Heart left ventricle (tissue), 16 donors: ENCODE measurements at regions not wholly inside any gene's neighbourhood (a gene's known extent, or its start where the extent isn't known, plus 50 kb on each side); places are given as distances from the start of the nearest gene placed in this dataset.

ENCODE experiments used
- ATAC-seq, 4 donors: fragments of 200-7000 bp; cut with Tn5 transposase; one replicate each; pipeline ENCODE4 v1.9.1; 2020 to 2022; ENCODE audit warnings: moderate library complexity in 4 of 4, mild to moderate bottlenecking in 3 of 4, moderate number of reproducible peaks in 1 of 4
- DNase-seq, 5 donors: peaks; one replicate each; pipeline ENCODE4 v3.0.0-alpha.2; 2020
- H3K27ac ChIP-seq, 12 donors: fragments of 200-600 bp; sonication (generic) in 4 of 12; one replicate each; pipeline versions ENCODE4 v1.5.0 to v1.8.0; 2016 to 2022; ENCODE audit warnings: mild to moderate bottlenecking in 2 of 12
- H3K27me3 ChIP-seq, 9 donors: fragments of 200-600 bp; sonication (generic) in 2 of 9; one replicate each; pipeline versions ENCODE4 v1.5.1 to v1.8.0; 2016 to 2022; ENCODE audit warnings: mild to moderate bottlenecking in 3 of 9
- H3K36me3 ChIP-seq, 9 donors: fragments of 200-600 bp; sonication (generic) in 2 of 9; one replicate each; pipeline versions ENCODE4 v1.5.0 to v1.8.0; 2018 to 2022; ENCODE audit warnings: mild to moderate bottlenecking in 2 of 9
- H3K4me1 ChIP-seq, 12 donors: fragments of 200-600 bp; sonication (generic) in 4 of 12; one replicate each; pipeline versions ENCODE4 v1.5.0 to v1.8.0; 2016 to 2022; ENCODE audit warnings: mild to moderate bottlenecking in 3 of 12
- H3K4me3 ChIP-seq, 12 donors: fragments of 200-600 bp; sonication (generic) in 4 of 12; one replicate each; pipeline versions ENCODE4 v1.5.0 to v1.8.0; 2017 to 2022; ENCODE audit warnings: mild to moderate bottlenecking in 9 of 12, moderate library complexity in 4 of 12
- H3K9me3 ChIP-seq, 12 donors: fragments of 200-600 bp; sonication (generic) in 4 of 12; one replicate each; pipeline versions ENCODE4 v1.5.0 to v1.8.0; 2016 to 2022; ENCODE audit warnings: mild to moderate bottlenecking in 1 of 12
- CTCF ChIP-seq, 12 donors: fragments of 200-600 bp; sonication (generic) in 4 of 12; IDR thresholded peaks; one replicate each; pipeline versions ENCODE4 v1.5.0 to v1.8.0; 2018 to 2022; ENCODE audit warnings: antibody characterized with exemption in 12 of 12, mild to moderate bottlenecking in 5 of 12
- POLR2A ChIP-seq, 2 donors: fragments of 450-650 bp; IDR thresholded peaks; one replicate each; pipeline ENCODE4 v1.6.1; 2017; ENCODE audit warnings: antibody characterized with exemption in 2 of 2, mild to moderate bottlenecking in 2 of 2, moderate library complexity in 2 of 2
- WGBS, 4 donors: extraction: QIAGEN DNeasy Blood & Tissue Kit in 2 of 4; methylation state at CpG; one replicate each; pipeline versions ENCODE4 v1.1.5 to v1.1.7; 2013 to 2018; 5-methylcytosine and 5-hydroxymethylcytosine counted together
- intact Hi-C, 10 donors: fragments of 100-400 bp; cut with DNase I; formaldehyde crosslinking; loops; one replicate each; pipeline versions ENCODE4 v1.11.1 to v1.14.2; 2022
- donor health status: ischemic (EF 13 %, LVEDD 7.1; RV severe dilation, severe dysfunction).
- donor health status: healthy with polysubstance abuse.
- donor health status: DM: no; HTN: yes; CAD: no.
- donor health status: DM: no; HTN: no; CAD: no.
- donor health status: ischemic (EF 25% LVEDD 6.9; RV normal size, moderate dysfunction).
- donor health status: ischemic (EF 25% LVEDD 5.7; RV mildly dilated, moderate dysfunction).
- donor health status: healthy.
- donor health status: DM: yes; HTN: yes; CAD: no.
- donor health status: ischemic (EF 35%, LVEDD 5.7; RV mildly dilated, moderate dysfunction).
- donor health status: nonischemic (EF 11% LVEDD 7.7; RV severe dilation, severe dysfunction).
- donor health status: DM: yes; HTN: yes; CAD: no.
- donor health status: PGD.
- donor health status: ischemic (EF 29% LVEDD 5.4; RV normal size, mild dysfunction).
- donor health status: nonischemic (EF 23%, LVEDD 6.1; RV moderate dilation, normal function).

GRCh38 chr2:147772781-147773180 is 72.0 kb upstream of the ACVR2A start:
- Histone ChIP-seq H3K36me3 (no peaks in the 10 kb centered on the region), H3K4me3 (no peak overlapping the region), H3K27ac (no peak overlapping the region), H3K9me3 (no peaks in the 10 kb centered on the region), H3K4me1 (no peaks in the 10 kb centered on the region), H3K27me3 (no peaks in the 10 kb centered on the region)
- intact Hi-C loops, result no loop called here
- DNase-seq (no peak), ATAC-seq (no peak)
- TF ChIP-seq CTCF (IDR thresholded peaks at IDR 0.05), result no peak
- TF ChIP-seq POLR2A (IDR thresholded peaks at IDR 0.05), result no peak

- Histone ChIP-seq H3K4me3 (no peak overlapping the region), H3K36me3 (no peaks in the 10 kb centered on the region), H3K9me3 (peaks cover 0 to 4% (median 0%) of the 10 kb centered on the region in 12 donors), H3K27ac (no peak overlapping the region), H3K27me3 (no peaks in the 10 kb centered on the region), H3K4me1 (no peaks in the 10 kb centered on the region)
- no peak for TF ChIP-seq CTCF (IDR thresholded peaks at IDR 0.05)
- no peak for TF ChIP-seq POLR2A (IDR thresholded peaks at IDR 0.05)
- no peak for ATAC-seq
- intact Hi-C loops, result no loop called here
- DNase-seq, result no peak
Measured at GRCh38 chr2:147763861-147764260, 81.0 kb upstream of the ACVR2A start.

GRCh38 chr2:147760984-147761383 is 83.8 kb upstream of the ACVR2A start:
- Histone ChIP-seq H3K27me3 (no peaks in the 10 kb centered on the region), H3K9me3 (no peaks in the 10 kb centered on the region), H3K4me3 (no peak overlapping the region), H3K4me1 (no peaks in the 10 kb centered on the region), H3K36me3 (no peaks in the 10 kb centered on the region), H3K27ac (no peak overlapping the region)
- no peak for TF ChIP-seq CTCF (IDR thresholded peaks at IDR 0.05)
- ATAC-seq, result no peak
- WGBS, 4 donors, result 57 to 68% (median 64%) methylated on average over 2 of the region's 2 CpGs
- no peak for DNase-seq
- intact Hi-C loops, result no loop called here

GRCh38 chr2:147759536-147759935 is 85.3 kb upstream of the ACVR2A start:
- intact Hi-C loops, result no loop called here
- ATAC-seq (no peak), DNase-seq (no peak)
- TF ChIP-seq POLR2A (IDR thresholded peaks at IDR 0.05) (no peak), CTCF (IDR thresholded peaks at IDR 0.05) (no peak)
- no peaks in the 10 kb centered on the region for H3K27me3 ChIP-seq
- no peaks in the 10 kb centered on the region for H3K36me3 ChIP-seq
- no peaks in the 10 kb centered on the region for H3K9me3 ChIP-seq
- H3K4me3 ChIP-seq, result no peak overlapping the region
- WGBS, 4 donors, result 49 to 78% (median 61%) methylated on average over 3 of the region's 3 CpGs
- H3K27ac ChIP-seq, result no peak overlapping the region
- no peaks in the 10 kb centered on the region for H3K4me1 ChIP-seq
